ENCODE measurements at regions not wholly inside any gene's neighbourhood (a gene's known extent, or its start where the extent isn't known, plus 50 kb on each side); places are given as distances from the start of the nearest gene placed in this dataset.

DNA sequence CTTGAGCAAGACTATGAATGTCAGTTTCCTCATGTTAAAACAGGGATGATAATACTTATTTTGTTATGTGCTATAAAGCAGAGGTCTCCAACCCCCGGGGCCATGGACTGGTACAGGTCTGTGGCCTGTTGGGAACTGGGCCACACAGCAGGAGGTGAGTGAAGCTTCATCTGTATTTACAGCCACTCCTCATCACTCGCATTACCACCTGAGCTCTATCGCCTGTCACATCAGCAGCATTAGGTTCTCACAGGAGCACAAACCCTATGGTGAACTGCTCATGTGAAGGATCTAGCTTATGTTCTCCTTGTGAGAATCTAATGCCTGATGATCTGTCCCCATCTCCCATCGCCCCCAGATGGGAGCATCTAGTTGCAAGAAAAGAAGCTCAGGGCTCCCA lies 365.3 kb upstream of the SMIM30 start:
- peaks cover 9% of the 10 kb centered on the region; the same call in 1 of the 2 replicates for H3K36me3 Mint-ChIP-seq
- TF ChIP-seq, protein P1, sequence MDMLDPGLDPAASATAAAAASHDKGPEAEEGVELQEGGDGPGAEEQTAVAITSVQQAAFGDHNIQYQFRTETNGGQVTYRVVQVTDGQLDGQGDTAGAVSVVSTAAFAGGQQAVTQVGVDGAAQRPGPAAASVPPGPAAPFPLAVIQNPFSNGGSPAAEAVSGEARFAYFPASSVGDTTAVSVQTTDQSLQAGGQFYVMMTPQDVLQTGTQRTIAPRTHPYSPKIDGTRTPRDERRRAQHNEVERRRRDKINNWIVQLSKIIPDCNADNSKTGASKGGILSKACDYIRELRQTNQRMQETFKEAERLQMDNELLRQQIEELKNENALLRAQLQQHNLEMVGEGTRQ (CRISPR knock-in tag; IDR thresholded peaks at IDR 0.05) = no peak
- no peak for TF ChIP-seq ZNF317 (CRISPR knock-in tag; IDR thresholded peaks at IDR 0.05; ENCODE audit: borderline replicate concordance, low read depth)
- no peak for TF ChIP-seq IRF2 (CRISPR knock-in tag; IDR thresholded peaks at IDR 0.05; ENCODE audit: borderline replicate concordance, low read depth)
- TF ChIP-seq, protein P2, sequence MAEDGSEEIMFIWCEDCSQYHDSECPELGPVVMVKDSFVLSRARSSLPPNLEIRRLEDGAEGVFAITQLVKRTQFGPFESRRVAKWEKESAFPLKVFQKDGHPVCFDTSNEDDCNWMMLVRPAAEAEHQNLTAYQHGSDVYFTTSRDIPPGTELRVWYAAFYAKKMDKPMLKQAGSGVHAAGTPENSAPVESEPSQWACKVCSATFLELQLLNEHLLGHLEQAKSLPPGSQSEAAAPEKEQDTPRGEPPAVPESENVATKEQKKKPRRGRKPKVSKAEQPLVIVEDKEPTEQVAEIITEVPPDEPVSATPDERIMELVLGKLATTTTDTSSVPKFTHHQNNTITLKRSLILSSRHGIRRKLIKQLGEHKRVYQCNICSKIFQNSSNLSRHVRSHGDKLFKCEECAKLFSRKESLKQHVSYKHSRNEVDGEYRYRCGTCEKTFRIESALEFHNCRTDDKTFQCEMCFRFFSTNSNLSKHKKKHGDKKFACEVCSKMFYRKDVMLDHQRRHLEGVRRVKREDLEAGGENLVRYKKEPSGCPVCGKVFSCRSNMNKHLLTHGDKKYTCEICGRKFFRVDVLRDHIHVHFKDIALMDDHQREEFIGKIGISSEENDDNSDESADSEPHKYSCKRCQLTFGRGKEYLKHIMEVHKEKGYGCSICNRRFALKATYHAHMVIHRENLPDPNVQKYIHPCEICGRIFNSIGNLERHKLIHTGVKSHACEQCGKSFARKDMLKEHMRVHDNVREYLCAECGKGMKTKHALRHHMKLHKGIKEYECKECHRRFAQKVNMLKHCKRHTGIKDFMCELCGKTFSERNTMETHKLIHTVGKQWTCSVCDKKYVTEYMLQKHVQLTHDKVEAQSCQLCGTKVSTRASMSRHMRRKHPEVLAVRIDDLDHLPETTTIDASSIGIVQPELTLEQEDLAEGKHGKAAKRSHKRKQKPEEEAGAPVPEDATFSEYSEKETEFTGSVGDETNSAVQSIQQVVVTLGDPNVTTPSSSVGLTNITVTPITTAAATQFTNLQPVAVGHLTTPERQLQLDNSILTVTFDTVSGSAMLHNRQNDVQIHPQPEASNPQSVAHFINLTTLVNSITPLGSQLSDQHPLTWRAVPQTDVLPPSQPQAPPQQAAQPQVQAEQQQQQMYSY (CRISPR knock-in tag; IDR thresholded peaks at IDR 0.05) = no peak
- TF ChIP-seq RORB (CRISPR knock-in tag; IDR thresholded peaks at IDR 0.05) = no peak
- no peak for TF ChIP-seq FOXK1 (CRISPR knock-in tag; IDR thresholded peaks at IDR 0.05)
- TF ChIP-seq FOXP1 (CRISPR knock-in tag; IDR thresholded peaks at IDR 0.05; ENCODE audit: borderline replicate concordance) = no peak
- TF ChIP-seq, protein P3, sequence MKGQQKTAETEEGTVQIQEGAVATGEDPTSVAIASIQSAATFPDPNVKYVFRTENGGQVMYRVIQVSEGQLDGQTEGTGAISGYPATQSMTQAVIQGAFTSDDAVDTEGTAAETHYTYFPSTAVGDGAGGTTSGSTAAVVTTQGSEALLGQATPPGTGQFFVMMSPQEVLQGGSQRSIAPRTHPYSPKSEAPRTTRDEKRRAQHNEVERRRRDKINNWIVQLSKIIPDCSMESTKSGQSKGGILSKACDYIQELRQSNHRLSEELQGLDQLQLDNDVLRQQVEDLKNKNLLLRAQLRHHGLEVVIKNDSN (CRISPR knock-in tag; IDR thresholded peaks at IDR 0.05) = no peak
- no peak for TF ChIP-seq ATF6 (CRISPR knock-in tag; IDR thresholded peaks at IDR 0.05)
- no peak for TF ChIP-seq GABPB1 (CRISPR knock-in tag; IDR thresholded peaks at IDR 0.05)
- TF ChIP-seq RELA (CRISPR knock-in tag; IDR thresholded peaks at IDR 0.05; ENCODE audit: borderline replicate concordance) = no peak
- no peak for TF ChIP-seq ESRRA (CRISPR knock-in tag; IDR thresholded peaks at IDR 0.05; ENCODE audit: borderline replicate concordance)
- TF ChIP-seq ZBTB21 (CRISPR knock-in tag; IDR thresholded peaks at IDR 0.05; ENCODE audit: borderline replicate concordance) = no peak
- TF ChIP-seq ZNF532 (CRISPR knock-in tag; IDR thresholded peaks at IDR 0.05; ENCODE audit: borderline replicate concordance) = no peak
- no peak for TF ChIP-seq CREB1 (CRISPR knock-in tag; IDR thresholded peaks at IDR 0.05)
- no peaks in the 10 kb centered on the region for H3K4me1 Mint-ChIP-seq
- no peaks in the 10 kb centered on the region; the same call in 1 of the 2 replicates for H3K27me3 Mint-ChIP-seq (ENCODE audit: low read depth)
- no peak overlapping the region for H3K27ac Mint-ChIP-seq
- peaks cover 55% of the 10 kb centered on the region for H3K9me3 Mint-ChIP-seq
- H3K4me3 Mint-ChIP-seq = no peak overlapping the region
- no peak for ATAC-seq
- ChIA-PET CTCF (no interaction called here), POLR2A (no interaction called here)
- no peak for DNase-seq (ENCODE audit: low spot score)

All from WTC11 (cell line).